ENCODE measurements at regions not wholly inside any gene's neighbourhood (a gene's known extent, or its start where the extent isn't known, plus 50 kb on each side); places are given as distances from the start of the nearest gene placed in this dataset.

- TF ChIP-seq POLR2A (IDR thresholded peaks at IDR 0.05), result no peak
- TF ChIP-seq, protein P1, sequence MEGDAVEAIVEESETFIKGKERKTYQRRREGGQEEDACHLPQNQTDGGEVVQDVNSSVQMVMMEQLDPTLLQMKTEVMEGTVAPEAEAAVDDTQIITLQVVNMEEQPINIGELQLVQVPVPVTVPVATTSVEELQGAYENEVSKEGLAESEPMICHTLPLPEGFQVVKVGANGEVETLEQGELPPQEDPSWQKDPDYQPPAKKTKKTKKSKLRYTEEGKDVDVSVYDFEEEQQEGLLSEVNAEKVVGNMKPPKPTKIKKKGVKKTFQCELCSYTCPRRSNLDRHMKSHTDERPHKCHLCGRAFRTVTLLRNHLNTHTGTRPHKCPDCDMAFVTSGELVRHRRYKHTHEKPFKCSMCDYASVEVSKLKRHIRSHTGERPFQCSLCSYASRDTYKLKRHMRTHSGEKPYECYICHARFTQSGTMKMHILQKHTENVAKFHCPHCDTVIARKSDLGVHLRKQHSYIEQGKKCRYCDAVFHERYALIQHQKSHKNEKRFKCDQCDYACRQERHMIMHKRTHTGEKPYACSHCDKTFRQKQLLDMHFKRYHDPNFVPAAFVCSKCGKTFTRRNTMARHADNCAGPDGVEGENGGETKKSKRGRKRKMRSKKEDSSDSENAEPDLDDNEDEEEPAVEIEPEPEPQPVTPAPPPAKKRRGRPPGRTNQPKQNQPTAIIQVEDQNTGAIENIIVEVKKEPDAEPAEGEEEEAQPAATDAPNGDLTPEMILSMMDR (IDR thresholded peaks at IDR 0.05), result no peak
These were observed 301.4 kb upstream of the IRAK1BP1 start for GRCh38 chr6:78565997-78566396.
